ENCODE measurements at regions not wholly inside any gene's neighbourhood (a gene's known extent, or its start where the extent isn't known, plus 50 kb on each side); places are given as distances from the start of the nearest gene placed in this dataset.
"Not testable (repeated sequence)": the region's sequence is repeated elsewhere in the genome, so short reads cannot be mapped to it uniquely, and the experiment has no call there.

DNA sequence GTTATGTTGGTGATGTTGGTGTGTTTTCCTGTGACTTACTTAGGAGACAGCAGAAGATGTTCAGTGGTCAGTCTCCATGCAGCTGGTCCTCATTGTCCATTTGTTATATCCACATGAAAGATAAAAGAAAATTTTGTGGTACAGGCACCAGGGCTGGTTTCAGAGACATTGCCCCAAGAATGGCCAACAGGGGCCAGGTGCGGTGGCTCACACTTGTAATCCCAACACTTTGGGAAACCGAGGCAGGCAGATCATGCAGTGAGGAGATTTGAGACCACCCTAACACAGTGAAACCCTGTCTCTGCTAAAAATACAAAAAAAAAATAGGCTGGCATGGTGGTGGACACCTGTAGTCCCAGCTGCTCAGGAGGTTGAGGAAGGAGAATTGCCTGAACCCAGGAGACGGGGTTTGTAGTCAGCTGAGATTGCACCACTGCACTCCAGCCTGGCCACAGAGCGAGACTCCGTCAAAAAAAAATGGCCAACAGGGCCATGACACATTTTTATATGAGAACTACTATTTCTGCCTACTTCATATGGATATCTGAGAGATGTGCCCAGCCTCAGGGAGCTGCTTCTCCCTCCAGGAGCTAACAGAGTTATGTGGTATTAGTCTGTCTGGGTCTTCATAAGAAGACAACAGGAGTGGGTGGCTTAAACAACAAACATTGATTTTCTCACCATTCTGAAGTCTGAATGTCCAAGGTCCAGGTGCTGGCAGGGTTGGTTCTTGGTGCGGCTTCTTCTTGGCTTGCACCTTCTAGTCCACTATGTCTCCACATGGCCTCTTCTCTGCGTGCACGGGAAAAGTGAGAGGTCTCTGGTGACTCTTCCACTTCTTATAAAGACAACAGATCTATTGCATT, 821.7 kb downstream of the TMEM121 start (continued):
- no peak for TF ChIP-seq SIX5 (IDR thresholded peaks at IDR 0.05; ENCODE audit: low read depth, low read length)
- no peak for TF ChIP-seq TAF1 (IDR thresholded peaks at IDR 0.05; ENCODE audit: low read depth, low read length)
- TF ChIP-seq TAF7 (optimal IDR thresholded peaks at IDR 0.05; ENCODE audit: borderline replicate concordance, low read depth, low read length): no peak
- no peak for TF ChIP-seq CHD1 (IDR thresholded peaks at IDR 0.05; ENCODE audit: low read depth, low read length)
- TF ChIP-seq EZH2 (IDR thresholded peaks at IDR 0.05; ENCODE audit: low read depth, low read length, severe bottlenecking): no peak
- TF ChIP-seq PHF8 (conservative IDR thresholded peaks at IDR 0.05; ENCODE audit: low read depth, low read length): no peak
- TF ChIP-seq ASH2L (IDR thresholded peaks at IDR 0.05; ENCODE audit: low read length): no peak
- no peak for TF ChIP-seq GTF2F1 (IDR thresholded peaks at IDR 0.05; ENCODE audit: borderline replicate concordance, low read depth, low read length)
- no peak for TF ChIP-seq CBX8 (IDR thresholded peaks at IDR 0.05; ENCODE audit: borderline replicate concordance, low read depth, low read length)
- TF ChIP-seq RXRA (IDR thresholded peaks at IDR 0.05; ENCODE audit: insufficient read depth, low read depth, low read length): no peak

DNA sequence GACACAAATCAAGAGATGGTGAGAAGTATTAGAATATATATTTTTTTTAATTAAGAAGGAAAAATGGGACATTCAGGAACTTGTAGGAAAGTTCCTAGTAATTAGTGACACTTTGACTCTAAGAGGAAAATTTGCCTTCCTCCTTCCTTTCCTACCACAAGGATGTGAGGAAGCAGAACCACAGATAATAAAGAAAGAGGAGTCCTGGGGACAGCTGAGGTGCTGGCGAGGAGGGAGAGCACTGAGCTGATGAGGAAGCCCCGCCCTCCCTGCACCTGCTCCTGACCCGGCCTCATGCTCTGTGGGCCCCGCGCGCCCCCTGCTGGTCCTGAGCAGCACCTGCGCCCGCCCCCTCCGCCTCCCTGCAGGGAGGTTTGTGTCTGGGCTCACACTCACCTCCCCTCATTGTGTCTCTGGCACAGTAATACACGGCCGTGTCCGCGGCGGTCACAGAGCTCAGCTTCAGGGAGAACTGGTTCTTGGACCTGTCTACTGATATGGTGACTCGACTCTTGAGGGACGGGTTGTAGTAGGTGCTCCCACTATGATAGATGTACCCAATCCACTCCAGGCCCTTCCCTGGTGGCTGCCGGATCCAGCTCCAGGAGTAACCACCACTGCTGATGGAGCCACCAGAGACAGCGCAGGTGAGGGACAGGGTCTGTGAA, 822.6 kb downstream of the TMEM121 start:
- POLR2A ChIA-PET (ENCODE audit: partially characterized antibody); H4K5ac ChIP-seq (ENCODE audit: insufficient read length, low read depth, low read length); H3K4me3 ChIP-seq (ENCODE audit: extremely low read depth in 1 of 4, insufficient read depth in 2 of 4, low read depth in 3 of 4, low read length in 4 of 4); H4K20me1 ChIP-seq (replicated peaks in 1 of 2; ENCODE audit: control insufficient read depth in 1 of 2, insufficient read depth in 2 of 2, low read length in 2 of 2); H2BK15ac ChIP-seq (ENCODE audit: low read length); H2BK20ac ChIP-seq (ENCODE audit: low read length); H3K36me3 ChIP-seq (ENCODE audit: control insufficient read depth in 2 of 4, insufficient read depth in 4 of 4, low read length in 3 of 4); H3K56ac ChIP-seq (replicated peaks; ENCODE audit: insufficient read length, low read depth, low read length); H3K27ac ChIP-seq (ENCODE audit: low read depth, low read length); H3K79me2 ChIP-seq (ENCODE audit: control insufficient read depth in 1 of 2, insufficient read depth in 2 of 2, low read length in 2 of 2); FAIRE-seq; H3K4me1 ChIP-seq (replicated peaks in 1 of 4; ENCODE audit: control insufficient read depth in 3 of 4, insufficient read depth in 4 of 4, low read length in 3 of 4); H2BK5ac ChIP-seq (ENCODE audit: low read depth, low read length); H3K23ac ChIP-seq (ENCODE audit: insufficient read length); DNase-seq (ENCODE audit: low read depth in 1 of 2, low spot score in 2 of 2); H3K9ac ChIP-seq (replicated peaks in 1 of 4; ENCODE audit: extremely low read depth in 1 of 4, low read depth in 3 of 4, low read length in 3 of 4); H2BK12ac ChIP-seq (ENCODE audit: low read depth, low read length); H4K8ac ChIP-seq (ENCODE audit: extremely low read depth, insufficient read depth, low read length); H3K14ac ChIP-seq (ENCODE audit: insufficient read length); H3K79me1 ChIP-seq (ENCODE audit: low read depth, low read length); H3K23me2 ChIP-seq (ENCODE audit: low read depth, low read length); H3K4ac ChIP-seq (replicated peaks; ENCODE audit: insufficient read length, low read depth, low read length); CTCF ChIA-PET (ENCODE audit: partially characterized antibody); H2BK120ac ChIP-seq (replicated peaks; ENCODE audit: low read depth, low read length); H4K91ac ChIP-seq (replicated peaks; ENCODE audit: insufficient read length, low read length); H2AFZ ChIP-seq (ENCODE audit: low read length); H3K27me3 ChIP-seq (replicated peaks in 1 of 4; ENCODE audit: control insufficient read depth in 3 of 4, extremely low read depth in 1 of 4, insufficient read depth in 3 of 4, low read length in 3 of 4); H2AK5ac ChIP-seq (ENCODE audit: low read depth, low read length); H3K4me2 ChIP-seq (ENCODE audit: insufficient read depth in 1 of 2, low read depth in 2 of 2, low read length in 2 of 2); H3K18ac ChIP-seq (ENCODE audit: extremely low read depth, low read length): not testable (repeated sequence)
- peaks cover 0 to 10% of the 10 kb centered on the region in 2 experiments; a peak in 2 of 4 replicates for H3K9me3 ChIP-seq (ENCODE audit: insufficient read depth in 2 of 2, low read depth in 1 of 2, low read length in 1 of 2)
- 53% methylated on average over 3 of the region's 18 CpGs; no CpG with 5 or more reads in 1 of the 2 experiments for WGBS, 2 experiments (ENCODE audit: extremely low coverage in 1 of 2, insufficient coverage in 1 of 2, insufficient read length in 1 of 2, insufficient replicate concordance in 2 of 2, low coverage in 1 of 2, low lambda C conversion rate in 2 of 2, missing lambda C conversion rate in 1 of 2)

Data from H1 (cell line).